ENCODE measurements at regions not wholly inside any gene's neighbourhood (a gene's known extent, or its start where the extent isn't known, plus 50 kb on each side); places are given as distances from the start of the nearest gene placed in this dataset.

DNA sequence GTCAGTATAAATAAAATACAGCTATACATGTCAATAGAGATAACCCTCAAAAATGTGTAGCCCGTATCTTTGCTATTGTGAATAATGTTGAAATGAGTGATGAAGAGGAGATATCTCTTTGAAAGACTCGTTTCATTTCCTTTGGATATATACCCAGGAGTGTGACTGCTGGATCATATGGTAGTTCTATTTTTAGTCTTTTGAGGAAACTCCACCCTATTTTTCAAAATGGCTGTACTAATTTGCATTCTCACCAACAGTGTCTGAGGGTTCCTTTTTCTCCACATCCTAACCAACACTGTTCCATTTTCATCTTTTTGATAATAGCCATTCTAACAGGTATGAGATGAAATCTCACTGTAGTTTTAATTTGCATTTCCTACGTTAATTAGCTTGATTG lies 237.5 kb upstream of the GBE1 start:
- CTCF ChIA-PET: no interaction called here
- no peaks in the 10 kb centered on the region for H3K36me3 Mint-ChIP-seq (ENCODE audit: low read depth)
- no peaks in the 10 kb centered on the region for H3K4me1 Mint-ChIP-seq
- no peak overlapping the region for H3K4me3 Mint-ChIP-seq
- POLR2A ChIA-PET: no interaction called here
- DNase-seq (no peak), ATAC-seq (ENCODE audit: low read depth) (no peak)
- TF ChIP-seq, protein P1, sequence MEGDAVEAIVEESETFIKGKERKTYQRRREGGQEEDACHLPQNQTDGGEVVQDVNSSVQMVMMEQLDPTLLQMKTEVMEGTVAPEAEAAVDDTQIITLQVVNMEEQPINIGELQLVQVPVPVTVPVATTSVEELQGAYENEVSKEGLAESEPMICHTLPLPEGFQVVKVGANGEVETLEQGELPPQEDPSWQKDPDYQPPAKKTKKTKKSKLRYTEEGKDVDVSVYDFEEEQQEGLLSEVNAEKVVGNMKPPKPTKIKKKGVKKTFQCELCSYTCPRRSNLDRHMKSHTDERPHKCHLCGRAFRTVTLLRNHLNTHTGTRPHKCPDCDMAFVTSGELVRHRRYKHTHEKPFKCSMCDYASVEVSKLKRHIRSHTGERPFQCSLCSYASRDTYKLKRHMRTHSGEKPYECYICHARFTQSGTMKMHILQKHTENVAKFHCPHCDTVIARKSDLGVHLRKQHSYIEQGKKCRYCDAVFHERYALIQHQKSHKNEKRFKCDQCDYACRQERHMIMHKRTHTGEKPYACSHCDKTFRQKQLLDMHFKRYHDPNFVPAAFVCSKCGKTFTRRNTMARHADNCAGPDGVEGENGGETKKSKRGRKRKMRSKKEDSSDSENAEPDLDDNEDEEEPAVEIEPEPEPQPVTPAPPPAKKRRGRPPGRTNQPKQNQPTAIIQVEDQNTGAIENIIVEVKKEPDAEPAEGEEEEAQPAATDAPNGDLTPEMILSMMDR (IDR thresholded peaks at IDR 0.05): no peak
- no peak overlapping the region for H3K27ac Mint-ChIP-seq
- no peaks in the 10 kb centered on the region for H3K27me3 Mint-ChIP-seq
- intact Hi-C loops (cut with micrococcal nuclease): no loop called here
- H3K9me3 Mint-ChIP-seq: no peaks in the 10 kb centered on the region

GRCh38 chr3:81998139-81998755 lies 236.8 kb upstream of the GBE1 start:
- TF ChIP-seq, protein P1 (IDR thresholded peaks at IDR 0.05): no peak
- DNase-seq: no peak
- ATAC-seq (ENCODE audit: low read depth): no peak
- CTCF ChIA-PET: no interaction called here
- intact Hi-C loops (cut with micrococcal nuclease): no loop called here
- POLR2A ChIA-PET: no interaction called here
- Mint-ChIP-seq H3K27ac (no peak overlapping the region), H3K27me3 (no peaks in the 10 kb centered on the region), H3K4me1 (no peaks in the 10 kb centered on the region), H3K36me3 (ENCODE audit: low read depth) (no peaks in the 10 kb centered on the region), H3K4me3 (no peak overlapping the region), H3K9me3 (no peaks in the 10 kb centered on the region)

- H3K4me3 Mint-ChIP-seq: no peak overlapping the region
- H3K36me3 Mint-ChIP-seq (ENCODE audit: low read depth): no peaks in the 10 kb centered on the region
- no peak for DNase-seq
- intact Hi-C loops (cut with micrococcal nuclease): no loop called here
- ATAC-seq (ENCODE audit: low read depth): no peak
- POLR2A ChIA-PET: no interaction called here
- H3K27me3 Mint-ChIP-seq: no peaks in the 10 kb centered on the region
- H3K9me3 Mint-ChIP-seq: no peaks in the 10 kb centered on the region
- no peak overlapping the region for H3K27ac Mint-ChIP-seq
- CTCF ChIA-PET: no interaction called here
- no peaks in the 10 kb centered on the region for H3K4me1 Mint-ChIP-seq
- TF ChIP-seq, protein P1 (IDR thresholded peaks at IDR 0.05): no peak
Observed at GRCh38 chr3:81997390-81997789, 235.9 kb upstream of the GBE1 start.

DNA sequence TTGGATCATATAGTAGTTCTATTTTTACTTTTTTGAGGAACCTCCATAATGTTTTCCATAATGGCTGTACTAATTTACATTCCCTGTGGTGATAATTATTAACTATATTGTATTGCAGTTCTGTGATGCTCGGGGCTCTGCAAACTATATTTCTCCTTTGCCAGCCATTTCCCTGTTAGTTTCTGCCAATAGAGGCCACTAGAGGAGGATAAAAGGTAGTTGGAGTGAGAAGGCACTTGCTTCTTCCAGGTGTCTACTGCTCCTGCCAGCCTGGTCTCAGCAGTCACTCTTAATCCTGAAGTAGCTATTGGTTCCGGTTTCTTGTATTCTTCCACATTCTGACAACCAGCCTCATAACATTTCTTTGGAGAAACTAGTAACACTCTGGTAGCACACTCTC lies 233.9 kb upstream of the GBE1 start:
- ATAC-seq (ENCODE audit: low read depth) (no peak), DNase-seq (no peak)
- intact Hi-C loops (cut with micrococcal nuclease): no loop called here
- Mint-ChIP-seq H3K4me3 (no peak overlapping the region), H3K9me3 (no peaks in the 10 kb centered on the region), H3K27ac (no peak overlapping the region), H3K27me3 (no peaks in the 10 kb centered on the region), H3K36me3 (ENCODE audit: low read depth) (no peaks in the 10 kb centered on the region), H3K4me1 (no peaks in the 10 kb centered on the region)
- TF ChIP-seq, protein P1 (IDR thresholded peaks at IDR 0.05): no peak
- ChIA-PET POLR2A (no interaction called here), CTCF (no interaction called here)

DNA sequence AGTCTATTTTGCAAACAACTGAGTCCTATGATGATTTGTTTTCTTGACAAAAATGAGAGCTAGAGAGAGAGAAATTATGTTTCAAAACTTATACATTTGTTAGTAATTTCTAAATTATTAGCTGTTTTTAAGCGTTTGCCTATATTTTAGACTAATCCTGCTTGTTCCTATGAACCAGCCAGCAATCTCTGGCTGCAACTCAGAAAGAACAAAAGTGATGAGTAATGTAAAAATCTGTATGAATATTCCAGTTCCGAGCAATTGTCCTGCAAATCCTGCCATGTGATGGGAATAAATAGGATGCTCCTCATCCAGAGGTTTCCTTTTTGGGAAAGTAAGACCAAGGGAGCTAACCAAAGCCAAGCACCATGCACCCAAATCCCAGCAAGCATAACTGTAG lies 228.3 kb upstream of the GBE1 start:
- TF ChIP-seq, protein P1 (IDR thresholded peaks at IDR 0.05): no peak
- ATAC-seq (ENCODE audit: low read depth): no peak
- no peaks in the 10 kb centered on the region for H3K36me3 Mint-ChIP-seq (ENCODE audit: low read depth)
- no peak overlapping the region for H3K27ac Mint-ChIP-seq
- H3K9me3 Mint-ChIP-seq: no peaks in the 10 kb centered on the region
- H3K4me3 Mint-ChIP-seq: no peak overlapping the region
- POLR2A ChIA-PET: no interaction called here
- CTCF ChIA-PET: no interaction called here
- no peak for DNase-seq
- no peaks in the 10 kb centered on the region for H3K4me1 Mint-ChIP-seq
- intact Hi-C loops (cut with micrococcal nuclease): no loop called here
- no peaks in the 10 kb centered on the region for H3K27me3 Mint-ChIP-seq

All from activated B cell treated with CpG ODN at 0.5 μM for 24 hours (primary cell).